OCI-LY7 (cell line): ENCODE measurements at regions not wholly inside any gene's neighbourhood (a gene's known extent, or its start where the extent isn't known, plus 50 kb on each side); places are given as distances from the start of the nearest gene placed in this dataset.

Experiments used
- EZH2phosphoT487 ChIP-seq: fragments of 200-600 bp; sonication (generic); IDR thresholded peaks from 2 replicates; pipeline ENCODE4 v1.6.1; 2018; ENCODE audit warnings: low read depth, borderline replicate concordance, mild to moderate bottlenecking, mixed run types, antibody characterized with exemption, low read length, moderate library complexity, mixed read lengths
- TF ChIP-seq, protein P1 (sequence below): fragments of 200-600 bp; sonication (generic); conservative IDR thresholded peaks from 2 replicates; pipeline ENCODE4 v1.5.1; 2014; ENCODE audit warnings: mild to moderate bottlenecking, antibody characterized with exemption, low read length, moderate library complexity, mixed read lengths

DNA sequence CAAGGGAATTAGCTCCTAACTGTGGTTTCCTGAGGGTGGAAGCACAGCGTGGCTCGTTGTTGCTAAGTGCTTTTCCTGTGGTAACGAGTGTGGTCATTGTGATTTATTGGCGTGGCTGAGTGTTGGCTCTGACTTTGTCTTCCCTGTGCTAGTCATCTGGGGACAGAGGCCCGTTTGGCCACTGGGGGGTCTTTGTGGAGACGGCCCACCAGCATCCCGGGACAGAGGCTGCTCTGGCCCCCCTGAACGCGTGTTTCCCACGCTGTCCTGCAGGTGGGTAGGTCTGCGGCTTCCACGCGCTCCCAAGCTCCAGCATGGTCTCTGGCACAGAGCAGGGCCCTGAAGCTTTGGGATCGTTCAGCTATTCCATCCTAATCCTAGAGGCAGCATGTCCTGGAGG, 1040.0 kb downstream of the TBC1D22A start:
- TF ChIP-seq, protein P1, sequence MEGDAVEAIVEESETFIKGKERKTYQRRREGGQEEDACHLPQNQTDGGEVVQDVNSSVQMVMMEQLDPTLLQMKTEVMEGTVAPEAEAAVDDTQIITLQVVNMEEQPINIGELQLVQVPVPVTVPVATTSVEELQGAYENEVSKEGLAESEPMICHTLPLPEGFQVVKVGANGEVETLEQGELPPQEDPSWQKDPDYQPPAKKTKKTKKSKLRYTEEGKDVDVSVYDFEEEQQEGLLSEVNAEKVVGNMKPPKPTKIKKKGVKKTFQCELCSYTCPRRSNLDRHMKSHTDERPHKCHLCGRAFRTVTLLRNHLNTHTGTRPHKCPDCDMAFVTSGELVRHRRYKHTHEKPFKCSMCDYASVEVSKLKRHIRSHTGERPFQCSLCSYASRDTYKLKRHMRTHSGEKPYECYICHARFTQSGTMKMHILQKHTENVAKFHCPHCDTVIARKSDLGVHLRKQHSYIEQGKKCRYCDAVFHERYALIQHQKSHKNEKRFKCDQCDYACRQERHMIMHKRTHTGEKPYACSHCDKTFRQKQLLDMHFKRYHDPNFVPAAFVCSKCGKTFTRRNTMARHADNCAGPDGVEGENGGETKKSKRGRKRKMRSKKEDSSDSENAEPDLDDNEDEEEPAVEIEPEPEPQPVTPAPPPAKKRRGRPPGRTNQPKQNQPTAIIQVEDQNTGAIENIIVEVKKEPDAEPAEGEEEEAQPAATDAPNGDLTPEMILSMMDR: no peak
- TF ChIP-seq EZH2phosphoT487: no peak
